Ecto neural progenitor cell (in vitro differentiated cells): ENCODE measurements at regions not wholly inside any gene's neighbourhood (a gene's known extent, or its start where the extent isn't known, plus 50 kb on each side); places are given as distances from the start of the nearest gene placed in this dataset.
"Not testable (repeated sequence)": the region's sequence is repeated elsewhere in the genome, so short reads cannot be mapped to it uniquely, and the experiment has no call there.

ENCODE experiments used
- DNase-seq: peaks from one replicate; pipeline ENCODE4 v3.0.0-alpha.2; 2018; ENCODE audit warnings: low spot score

DNA sequence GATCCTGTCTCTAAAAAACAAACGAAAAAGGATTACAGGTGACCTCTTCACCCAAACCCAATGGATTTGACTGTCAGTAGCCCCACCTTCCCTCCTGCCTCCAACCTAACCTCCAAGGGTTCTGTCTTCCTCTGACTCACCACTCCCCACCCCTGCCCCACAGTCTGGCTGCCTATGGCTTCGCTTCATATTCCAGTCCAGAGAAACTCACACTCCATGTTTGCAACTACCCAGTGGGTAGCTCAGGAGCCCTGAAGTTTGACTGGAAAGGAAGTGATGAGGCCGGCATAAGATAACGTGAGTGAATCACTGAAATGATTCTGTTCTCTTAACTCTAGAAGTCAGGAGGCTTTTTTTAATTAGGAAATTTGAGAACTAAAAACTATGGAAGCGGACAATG, 303.9 kb downstream of the FOXO1 start:
- no peak for DNase-seq

DNA sequence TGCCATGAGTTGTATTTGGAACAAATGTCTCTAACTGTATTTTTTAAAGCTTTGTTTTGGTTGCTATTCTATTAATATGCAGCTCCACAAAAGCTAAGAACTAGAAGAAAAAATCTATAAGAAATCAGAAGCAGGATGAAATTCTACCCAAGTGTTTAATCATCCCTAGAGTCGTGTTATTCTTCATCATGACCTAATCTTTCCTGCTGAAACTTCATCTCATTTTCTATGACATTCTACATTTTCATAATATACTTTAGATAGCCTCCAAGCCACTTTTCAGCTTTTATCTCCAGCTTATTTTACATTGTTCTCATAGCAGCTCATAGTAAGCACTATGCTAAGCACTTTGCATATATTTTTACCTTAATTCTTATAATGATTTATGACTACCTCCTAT, 302.8 kb downstream of the FOXO1 start:
- no peak for DNase-seq

- no peak for DNase-seq
Observed at GRCh38 chr13:40366119-40366518, 300.3 kb downstream of the FOXO1 start.

GRCh38 chr13:40368127-40368891, 298.1 kb downstream of the FOXO1 start:
- DNase-seq = no peak

DNA sequence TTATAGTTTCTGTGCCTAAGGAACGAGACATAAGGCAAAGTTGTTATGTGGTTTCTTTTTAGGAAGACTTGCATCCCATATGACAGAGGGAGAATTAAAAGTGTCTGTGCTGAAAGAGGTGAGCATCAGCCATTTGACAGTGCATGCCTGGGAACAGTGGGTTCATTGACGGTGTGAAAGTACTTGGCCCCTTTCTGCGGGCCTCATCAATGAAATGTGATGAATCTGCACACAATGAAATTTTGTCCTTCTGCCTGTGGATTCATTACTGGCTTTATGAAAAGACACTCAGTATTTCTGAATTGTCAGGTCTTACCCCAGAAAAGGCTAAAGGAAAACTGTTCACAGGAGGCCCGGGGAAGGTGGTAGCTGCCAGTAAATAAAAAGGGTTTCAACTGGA, 295.8 kb downstream of the FOXO1 start:
- no peak for DNase-seq

- DNase-seq = no peak
Observed at GRCh38 chr13:40371531-40372125, 294.8 kb downstream of the FOXO1 start.

- DNase-seq = not testable (repeated sequence)
Observed at GRCh38 chr13:40373608-40374007, 292.8 kb downstream of the FOXO1 start.

- DNase-seq = no peak
Observed at GRCh38 chr13:40375489-40376171, 290.8 kb downstream of the FOXO1 start.

GRCh38 chr13:40376296-40376849, 290.1 kb downstream of the FOXO1 start:
- no peak for DNase-seq

- DNase-seq = no peak
Observed at GRCh38 chr13:40376867-40377535, 289.4 kb downstream of the FOXO1 start.

DNA sequence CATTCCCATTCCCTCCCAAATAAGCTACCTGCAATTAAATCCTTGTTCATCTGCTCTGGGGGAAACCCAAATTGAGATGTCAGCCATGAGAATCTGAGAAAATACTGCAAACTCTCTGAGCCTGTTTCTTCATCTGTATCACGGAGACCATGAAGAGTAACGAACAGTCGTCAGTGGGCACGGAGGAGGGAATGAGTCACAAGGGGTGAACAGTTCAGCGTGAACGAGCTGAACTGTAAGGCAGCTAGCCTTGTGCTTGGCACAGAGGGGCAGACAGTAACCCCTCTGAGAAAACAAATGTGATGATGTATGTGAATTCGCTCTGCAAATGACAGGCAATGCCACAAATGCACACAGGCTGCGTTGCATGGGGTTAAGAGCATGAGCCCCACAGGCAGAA, 288.7 kb downstream of the FOXO1 start:
- no peak for DNase-seq

GRCh38 chr13:40379196-40379595, 287.2 kb downstream of the FOXO1 start:
- no peak for DNase-seq

- DNase-seq = no peak
Observed at GRCh38 chr13:40379794-40380578, 286.5 kb downstream of the FOXO1 start.

- DNase-seq = no peak
Observed at GRCh38 chr13:40381935-40382764, 284.3 kb downstream of the FOXO1 start.

GRCh38 chr13:40383132-40383531, 283.3 kb downstream of the FOXO1 start:
- no peak for DNase-seq

DNA sequence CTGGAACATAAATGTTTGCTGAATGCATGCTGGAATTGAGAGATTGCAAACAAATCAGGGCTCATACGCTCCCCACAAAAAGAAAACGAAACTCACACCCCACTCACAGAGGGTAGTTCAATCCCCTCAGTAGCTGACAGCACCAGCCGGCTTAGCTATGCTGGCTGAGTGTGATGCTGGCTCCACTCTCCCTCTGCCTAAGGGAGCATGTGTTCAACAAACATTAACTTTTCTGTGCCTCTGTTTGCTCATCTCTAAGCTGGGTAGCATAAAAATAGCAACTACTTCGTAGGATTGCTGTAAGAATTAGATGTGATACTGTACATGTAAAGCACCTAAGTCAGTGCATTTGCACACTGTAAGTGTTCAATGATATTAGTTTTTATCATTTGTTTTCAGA, 282.6 kb downstream of the FOXO1 start:
- no peak for DNase-seq

- no peak for DNase-seq
Observed at GRCh38 chr13:40384976-40385857, 281.2 kb downstream of the FOXO1 start.

DNA sequence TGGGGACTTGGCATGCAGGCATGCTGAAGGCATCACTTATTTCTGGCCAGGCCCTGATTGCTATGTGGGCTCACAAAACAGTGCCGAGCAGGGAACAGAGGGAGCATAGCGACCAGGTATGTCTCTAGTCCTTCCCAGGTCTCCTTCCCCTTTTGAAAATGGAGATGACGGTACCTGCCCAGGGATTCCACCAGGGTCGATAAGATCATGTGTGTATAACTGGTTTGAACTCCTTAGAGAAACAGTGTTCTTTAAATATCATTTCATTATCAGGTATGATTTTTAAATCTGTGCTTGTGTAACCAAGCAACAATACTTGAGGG, 280.6 kb downstream of the FOXO1 start:
- DNase-seq = no peak

GRCh38 chr13:40386586-40386985, 279.9 kb downstream of the FOXO1 start:
- no peak for DNase-seq

DNA sequence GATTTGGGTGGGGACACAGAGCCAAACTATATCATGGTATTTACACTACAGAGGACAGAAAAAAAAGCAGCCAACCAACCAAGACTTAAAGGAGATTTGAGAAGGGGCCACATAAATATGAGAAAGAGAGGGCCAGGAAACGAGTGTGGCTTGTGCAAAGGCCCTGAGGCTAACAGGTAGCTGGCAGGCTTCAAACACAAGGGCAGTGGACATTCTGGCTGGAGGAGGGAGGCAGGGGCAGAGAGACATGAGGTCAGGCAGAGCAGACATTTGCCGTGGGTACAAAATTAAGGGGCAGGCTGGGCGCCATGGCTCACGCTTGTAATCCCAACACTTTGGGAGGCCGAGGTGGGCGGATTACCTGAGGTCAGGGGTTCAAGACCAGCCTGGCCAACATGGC, 278.7 kb downstream of the FOXO1 start:
- DNase-seq = no peak
